Ascending aorta (tissue), 2 donors: ENCODE measurements at regions not wholly inside any gene's neighbourhood (a gene's known extent, or its start where the extent isn't known, plus 50 kb on each side); places are given as distances from the start of the nearest gene placed in this dataset.

Experiments used
- DNase-seq, 2 donors: peaks; one replicate each; pipeline ENCODE4 v3.0.0-alpha.2; 2019; ENCODE audit warnings: low spot score in 2 of 2
- H3K27ac ChIP-seq, 2 donors: fragments of 200-600 bp; sonication (generic); one replicate each; pipeline ENCODE4 v1.5.1; 2016 to 2017; ENCODE audit warnings: mild to moderate bottlenecking in 1 of 2
- H3K27me3 ChIP-seq: fragments of 200-600 bp; sonication (generic); one replicate; pipeline ENCODE4 v1.5.1; 2017
- H3K36me3 ChIP-seq, 2 donors: fragments of 200-600 bp; sonication (generic); one replicate each; pipeline ENCODE4 v1.5.1; 2016
- H3K4me1 ChIP-seq, 2 donors: fragments of 200-600 bp; sonication (generic); one replicate each; pipeline ENCODE4 v1.5.1; 2016 to 2017; ENCODE audit warnings: mild to moderate bottlenecking in 1 of 2
- H3K4me3 ChIP-seq, 2 donors: fragments of 200-600 bp; sonication (generic); one replicate each; pipeline ENCODE4 v1.5.1; 2016 to 2017; ENCODE audit warnings: mild to moderate bottlenecking in 1 of 2
- H3K9me3 ChIP-seq, 2 donors: fragments of 200-600 bp; sonication (generic); one replicate each; pipeline ENCODE4 v1.5.1; 2016
- intact Hi-C: fragments of 100-400 bp; cut with DNase I; formaldehyde crosslinking; loops from one replicate; pipeline ENCODE4 v1.15.1; 2023
- TF ChIP-seq, protein P1 (sequence below), 3 experiments: fragments of 200-600 bp in 2 of 3; fragments of 450-650 bp in 1 of 3; sonication (generic) in 2 of 3; IDR thresholded peaks; one replicate each; pipeline ENCODE4 v1.5.1; 2016 to 2019; ENCODE audit warnings: antibody characterized with exemption in 3 of 3, mild to moderate bottlenecking in 1 of 3, moderate library complexity in 1 of 3

DNA sequence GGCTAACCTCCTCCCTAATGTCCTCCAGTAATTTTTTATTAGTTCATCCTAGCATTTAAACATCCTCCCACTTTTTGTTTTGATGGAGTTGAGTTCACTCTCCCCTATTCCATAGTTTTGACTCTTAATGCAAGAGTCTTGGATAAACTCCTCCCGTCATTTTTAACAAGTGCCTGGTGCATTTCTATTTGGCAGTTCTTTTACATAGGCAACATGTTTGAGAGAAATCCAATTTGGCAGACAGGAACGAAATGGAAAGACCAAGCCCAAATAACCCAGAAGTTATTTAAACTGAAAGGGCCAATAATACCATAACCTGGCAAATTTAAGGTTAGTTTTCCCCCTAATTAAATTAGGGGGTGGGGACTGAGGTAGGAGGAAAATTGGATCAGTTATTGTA is 291.5 kb upstream of the MANEA start:
- H3K4me1 ChIP-seq: no peaks in the 10 kb centered on the region
- DNase-seq: no peak
- H3K27ac ChIP-seq: no peak overlapping the region
- TF ChIP-seq, protein P1, sequence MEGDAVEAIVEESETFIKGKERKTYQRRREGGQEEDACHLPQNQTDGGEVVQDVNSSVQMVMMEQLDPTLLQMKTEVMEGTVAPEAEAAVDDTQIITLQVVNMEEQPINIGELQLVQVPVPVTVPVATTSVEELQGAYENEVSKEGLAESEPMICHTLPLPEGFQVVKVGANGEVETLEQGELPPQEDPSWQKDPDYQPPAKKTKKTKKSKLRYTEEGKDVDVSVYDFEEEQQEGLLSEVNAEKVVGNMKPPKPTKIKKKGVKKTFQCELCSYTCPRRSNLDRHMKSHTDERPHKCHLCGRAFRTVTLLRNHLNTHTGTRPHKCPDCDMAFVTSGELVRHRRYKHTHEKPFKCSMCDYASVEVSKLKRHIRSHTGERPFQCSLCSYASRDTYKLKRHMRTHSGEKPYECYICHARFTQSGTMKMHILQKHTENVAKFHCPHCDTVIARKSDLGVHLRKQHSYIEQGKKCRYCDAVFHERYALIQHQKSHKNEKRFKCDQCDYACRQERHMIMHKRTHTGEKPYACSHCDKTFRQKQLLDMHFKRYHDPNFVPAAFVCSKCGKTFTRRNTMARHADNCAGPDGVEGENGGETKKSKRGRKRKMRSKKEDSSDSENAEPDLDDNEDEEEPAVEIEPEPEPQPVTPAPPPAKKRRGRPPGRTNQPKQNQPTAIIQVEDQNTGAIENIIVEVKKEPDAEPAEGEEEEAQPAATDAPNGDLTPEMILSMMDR (IDR thresholded peaks at IDR 0.05): no peak
- intact Hi-C loops: no loop called here
- no peaks in the 10 kb centered on the region for H3K27me3 ChIP-seq
- H3K4me3 ChIP-seq: no peak overlapping the region
- H3K9me3 ChIP-seq: no peaks in the 10 kb centered on the region
- H3K36me3 ChIP-seq: no peaks in the 10 kb centered on the region

- TF ChIP-seq, protein P1 (IDR thresholded peaks at IDR 0.05): no peak
- H3K4me1 ChIP-seq: no peaks in the 10 kb centered on the region
- no peaks in the 10 kb centered on the region for H3K9me3 ChIP-seq
- H3K27me3 ChIP-seq: no peaks in the 10 kb centered on the region
- no peak for DNase-seq
- intact Hi-C loops: no loop called here
- no peak overlapping the region for H3K4me3 ChIP-seq
- H3K27ac ChIP-seq: no peak overlapping the region
- H3K36me3 ChIP-seq: no peaks in the 10 kb centered on the region
Measured at GRCh38 chr6:95286874-95287273, 290.5 kb upstream of the MANEA start.

GRCh38 chr6:95288251-95288650 is 289.1 kb upstream of the MANEA start:
- Histone ChIP-seq H3K4me1 (no peaks in the 10 kb centered on the region), H3K27ac (no peak overlapping the region), H3K36me3 (no peaks in the 10 kb centered on the region), H3K27me3 (no peaks in the 10 kb centered on the region), H3K4me3 (no peak overlapping the region), H3K9me3 (no peaks in the 10 kb centered on the region)
- DNase-seq: no peak
- TF ChIP-seq, protein P1 (IDR thresholded peaks at IDR 0.05): no peak
- intact Hi-C loops: no loop called here

DNA sequence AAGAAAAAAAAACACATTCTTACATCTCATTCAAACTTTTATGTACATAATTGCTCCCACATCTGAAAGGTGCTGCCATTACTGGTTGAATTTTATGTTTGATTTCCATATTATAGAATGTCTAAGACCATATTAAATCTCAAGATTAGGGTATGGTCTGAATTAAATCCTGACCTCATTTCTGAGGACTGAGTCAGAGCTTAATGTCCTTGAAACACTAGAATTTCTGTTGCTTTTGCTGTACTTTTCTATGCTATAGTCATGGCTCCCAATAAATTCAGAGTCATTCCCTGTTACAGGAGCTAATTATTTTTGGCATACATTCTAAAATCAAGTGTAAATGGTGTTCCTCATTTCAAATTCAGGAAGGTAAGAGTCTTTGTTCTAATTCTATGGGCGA is 285.3 kb upstream of the MANEA start:
- intact Hi-C loops: no loop called here
- Histone ChIP-seq H3K4me3 (no peak overlapping the region), H3K9me3 (no peaks in the 10 kb centered on the region), H3K4me1 (no peaks in the 10 kb centered on the region), H3K27ac (no peak overlapping the region), H3K36me3 (no peaks in the 10 kb centered on the region), H3K27me3 (no peaks in the 10 kb centered on the region)
- DNase-seq: no peak
- TF ChIP-seq, protein P1 (IDR thresholded peaks at IDR 0.05): no peak

DNA sequence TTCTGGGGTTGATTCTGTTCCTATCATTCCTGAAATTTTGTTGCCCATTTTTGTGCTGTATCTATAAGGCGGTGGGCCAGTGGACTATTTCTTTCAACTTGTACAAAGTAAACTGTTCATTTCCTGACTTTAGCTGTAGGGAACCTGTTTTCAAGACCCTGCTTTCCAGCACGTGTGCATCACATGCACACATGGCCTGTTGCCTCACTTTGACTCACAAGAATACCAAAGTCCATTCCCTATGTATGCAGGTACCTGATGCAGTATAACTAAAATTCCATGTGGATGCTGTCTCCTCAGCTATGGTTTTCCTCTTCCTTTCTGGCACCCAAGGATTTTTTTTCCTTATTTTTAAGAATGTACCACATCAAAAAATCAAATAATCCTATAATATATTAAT is 284.1 kb upstream of the MANEA start:
- Histone ChIP-seq H3K4me1 (no peaks in the 10 kb centered on the region), H3K36me3 (no peaks in the 10 kb centered on the region), H3K4me3 (no peak overlapping the region), H3K27ac (no peak overlapping the region), H3K27me3 (no peaks in the 10 kb centered on the region), H3K9me3 (no peaks in the 10 kb centered on the region)
- TF ChIP-seq, protein P1 (IDR thresholded peaks at IDR 0.05): no peak
- intact Hi-C loops: no loop called here
- DNase-seq: no peak

DNA sequence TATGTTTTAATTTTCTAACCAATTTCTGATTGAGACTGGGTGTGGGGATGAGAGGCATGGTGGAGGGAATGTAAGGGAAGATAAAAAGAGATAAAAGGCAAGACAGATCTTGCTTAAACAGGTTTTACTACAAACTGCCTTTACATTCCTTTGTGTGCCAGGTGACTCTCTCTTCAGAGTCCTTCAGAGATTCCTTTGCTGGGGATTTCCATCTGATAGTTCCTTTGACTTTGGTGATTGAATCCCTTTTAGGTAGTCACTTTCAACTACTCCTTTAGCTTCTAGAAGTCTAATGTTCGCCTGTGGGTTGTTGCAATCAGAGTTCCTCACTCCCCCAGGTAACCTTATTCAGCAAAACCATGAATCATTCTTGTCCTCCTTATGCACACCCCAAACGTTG is 283.3 kb upstream of the MANEA start:
- H3K4me3 ChIP-seq: no peak overlapping the region
- TF ChIP-seq, protein P1 (IDR thresholded peaks at IDR 0.05): no peak
- H3K9me3 ChIP-seq: no peaks in the 10 kb centered on the region
- no peaks in the 10 kb centered on the region for H3K36me3 ChIP-seq
- intact Hi-C loops: no loop called here
- DNase-seq: no peak
- no peak overlapping the region for H3K27ac ChIP-seq
- H3K27me3 ChIP-seq: no peaks in the 10 kb centered on the region
- no peaks in the 10 kb centered on the region for H3K4me1 ChIP-seq
